GM13976 (cell line): ENCODE measurements at regions not wholly inside any gene's neighbourhood (a gene's known extent, or its start where the extent isn't known, plus 50 kb on each side); places are given as distances from the start of the nearest gene placed in this dataset.

Experiments used
- DNase-seq: peaks from one replicate; pipeline ENCODE4 v3.0.0; 2012; ENCODE audit warnings: low spot score
- CTCF ChIP-seq: IDR thresholded peaks from 2 replicates; pipeline ENCODE4 v1.5.1; 2012; ENCODE audit warnings: borderline replicate concordance, mild to moderate bottlenecking; ENCODE audit not compliant: insufficient read depth; ENCODE audit errors: extremely low read depth, missing control alignments, control extremely low read depth
- in situ Hi-C: fragments of 300-500 bp; cut with MboI; formaldehyde crosslinking; loops from one replicate; pipeline ENCODE4 v1.12.0; 2022; ENCODE audit warnings: low sequenced_read_pairs, mixed read lengths, inconsistent platforms; ENCODE audit not compliant: unreplicated experiment

- DNase-seq = no peak
- no peak for TF ChIP-seq CTCF
- in situ Hi-C loops = loop anchor here (25.0 kb wide), 1 partner anchor 95 kb away; no protein-coding TSS in a partner anchor
Observed at GRCh38 chr2:75317316-75317715, 118.0 kb upstream of the TACR1 start.

- TF ChIP-seq CTCF = no peak
- DNase-seq = no peak
- in situ Hi-C loops = loop anchor here (25.0 kb wide), 1 partner anchor 97 kb away; no protein-coding TSS in a partner anchor
Observed at GRCh38 chr2:75315436-75315835, 116.1 kb upstream of the TACR1 start.

- in situ Hi-C loops = loop anchor here (25.0 kb wide), 1 partner anchor 100 kb away; no protein-coding TSS in a partner anchor
- peak; percentile 60 for TF ChIP-seq CTCF
- peak; percentile 69 for DNase-seq
Observed at GRCh38 chr2:75311993-75312392, 112.7 kb upstream of the TACR1 start.

- DNase-seq = no peak
- in situ Hi-C loops = loop anchor here (25.0 kb wide), 1 partner anchor 101 kb away; no protein-coding TSS in a partner anchor
- no peak for TF ChIP-seq CTCF
Observed at GRCh38 chr2:75311521-75311920, 112.2 kb upstream of the TACR1 start.

GRCh38 chr2:75310876-75311275 lies 111.6 kb upstream of the TACR1 start:
- in situ Hi-C loops = loop anchor here (25.0 kb wide), 1 partner anchor 101 kb away; no protein-coding TSS in a partner anchor
- TF ChIP-seq CTCF = no peak
- no peak for DNase-seq

GRCh38 chr2:75309596-75310463 lies 110.5 kb upstream of the TACR1 start:
- DNase-seq = no peak
- no peak for TF ChIP-seq CTCF
- in situ Hi-C loops = loop anchor here (25.0 kb wide), 1 partner anchor 102 kb away; no protein-coding TSS in a partner anchor

GRCh38 chr2:75303227-75303626 lies 103.9 kb upstream of the TACR1 start:
- no peak for DNase-seq
- in situ Hi-C loops = loop anchor here (25.0 kb wide), 1 partner anchor 109 kb away; no protein-coding TSS in a partner anchor
- TF ChIP-seq CTCF = no peak
